Liver (tissue), 3 donors: ENCODE measurements at regions not wholly inside any gene's neighbourhood (a gene's known extent, or its start where the extent isn't known, plus 50 kb on each side); places are given as distances from the start of the nearest gene placed in this dataset.

Experiments used
- RAD21 ChIP-seq, 2 donors: IDR thresholded peaks; 2 replicates each; pipeline ENCODE4 v1.6.1; 2016; ENCODE audit warnings: antibody characterized with exemption in 2 of 2, mild to moderate bottlenecking in 2 of 2
- TF ChIP-seq, protein P1 (sequence below): fragments of 150-350 bp; IDR thresholded peaks from 2 replicates; pipeline ENCODE4 v1.5.1; 2017; ENCODE audit warnings: improper control_type of control experiment, low read depth, low read length; ENCODE audit not compliant: missing input control
- TF ChIP-seq, protein P2 (sequence below): IDR thresholded peaks from 2 replicates; pipeline ENCODE4 v1.6.1; 2016; ENCODE audit warnings: antibody characterized with exemption
- donor health status: healthy.
- donor health status: healthy.

DNA sequence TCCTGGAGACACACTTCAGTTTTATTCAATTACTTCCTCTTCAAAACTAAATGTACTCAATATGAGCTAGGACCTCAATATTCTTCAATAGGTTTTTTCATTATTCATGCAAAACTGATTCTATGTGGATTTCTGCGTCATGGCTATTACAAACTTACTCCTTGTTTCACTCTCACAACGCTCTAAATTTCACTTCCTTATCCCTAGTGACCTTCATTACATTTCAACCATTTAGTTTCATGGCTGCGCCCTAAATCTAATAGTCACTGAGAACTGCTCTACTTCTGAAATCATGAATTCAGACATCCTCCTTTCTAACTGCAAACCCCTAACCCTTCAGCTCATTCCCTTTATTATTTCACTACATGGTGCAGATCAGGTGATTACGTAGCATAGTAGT, 93.9 kb downstream of the SLC25A46 start:
- TF ChIP-seq, protein P1, sequence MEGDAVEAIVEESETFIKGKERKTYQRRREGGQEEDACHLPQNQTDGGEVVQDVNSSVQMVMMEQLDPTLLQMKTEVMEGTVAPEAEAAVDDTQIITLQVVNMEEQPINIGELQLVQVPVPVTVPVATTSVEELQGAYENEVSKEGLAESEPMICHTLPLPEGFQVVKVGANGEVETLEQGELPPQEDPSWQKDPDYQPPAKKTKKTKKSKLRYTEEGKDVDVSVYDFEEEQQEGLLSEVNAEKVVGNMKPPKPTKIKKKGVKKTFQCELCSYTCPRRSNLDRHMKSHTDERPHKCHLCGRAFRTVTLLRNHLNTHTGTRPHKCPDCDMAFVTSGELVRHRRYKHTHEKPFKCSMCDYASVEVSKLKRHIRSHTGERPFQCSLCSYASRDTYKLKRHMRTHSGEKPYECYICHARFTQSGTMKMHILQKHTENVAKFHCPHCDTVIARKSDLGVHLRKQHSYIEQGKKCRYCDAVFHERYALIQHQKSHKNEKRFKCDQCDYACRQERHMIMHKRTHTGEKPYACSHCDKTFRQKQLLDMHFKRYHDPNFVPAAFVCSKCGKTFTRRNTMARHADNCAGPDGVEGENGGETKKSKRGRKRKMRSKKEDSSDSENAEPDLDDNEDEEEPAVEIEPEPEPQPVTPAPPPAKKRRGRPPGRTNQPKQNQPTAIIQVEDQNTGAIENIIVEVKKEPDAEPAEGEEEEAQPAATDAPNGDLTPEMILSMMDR = no peak
- no peak for TF ChIP-seq RAD21 (IDR thresholded peaks at IDR 0.05)
- TF ChIP-seq, protein P2, sequence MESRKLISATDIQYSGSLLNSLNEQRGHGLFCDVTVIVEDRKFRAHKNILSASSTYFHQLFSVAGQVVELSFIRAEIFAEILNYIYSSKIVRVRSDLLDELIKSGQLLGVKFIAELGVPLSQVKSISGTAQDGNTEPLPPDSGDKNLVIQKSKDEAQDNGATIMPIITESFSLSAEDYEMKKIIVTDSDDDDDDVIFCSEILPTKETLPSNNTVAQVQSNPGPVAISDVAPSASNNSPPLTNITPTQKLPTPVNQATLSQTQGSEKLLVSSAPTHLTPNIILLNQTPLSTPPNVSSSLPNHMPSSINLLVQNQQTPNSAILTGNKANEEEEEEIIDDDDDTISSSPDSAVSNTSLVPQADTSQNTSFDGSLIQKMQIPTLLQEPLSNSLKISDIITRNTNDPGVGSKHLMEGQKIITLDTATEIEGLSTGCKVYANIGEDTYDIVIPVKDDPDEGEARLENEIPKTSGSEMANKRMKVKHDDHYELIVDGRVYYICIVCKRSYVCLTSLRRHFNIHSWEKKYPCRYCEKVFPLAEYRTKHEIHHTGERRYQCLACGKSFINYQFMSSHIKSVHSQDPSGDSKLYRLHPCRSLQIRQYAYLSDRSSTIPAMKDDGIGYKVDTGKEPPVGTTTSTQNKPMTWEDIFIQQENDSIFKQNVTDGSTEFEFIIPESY = no peak
